ENCODE measurements at regions not wholly inside any gene's neighbourhood (a gene's known extent, or its start where the extent isn't known, plus 50 kb on each side); places are given as distances from the start of the nearest gene placed in this dataset.
"Not testable (repeated sequence)": the region's sequence is repeated elsewhere in the genome, so short reads cannot be mapped to it uniquely, and the experiment has no call there.

DNA sequence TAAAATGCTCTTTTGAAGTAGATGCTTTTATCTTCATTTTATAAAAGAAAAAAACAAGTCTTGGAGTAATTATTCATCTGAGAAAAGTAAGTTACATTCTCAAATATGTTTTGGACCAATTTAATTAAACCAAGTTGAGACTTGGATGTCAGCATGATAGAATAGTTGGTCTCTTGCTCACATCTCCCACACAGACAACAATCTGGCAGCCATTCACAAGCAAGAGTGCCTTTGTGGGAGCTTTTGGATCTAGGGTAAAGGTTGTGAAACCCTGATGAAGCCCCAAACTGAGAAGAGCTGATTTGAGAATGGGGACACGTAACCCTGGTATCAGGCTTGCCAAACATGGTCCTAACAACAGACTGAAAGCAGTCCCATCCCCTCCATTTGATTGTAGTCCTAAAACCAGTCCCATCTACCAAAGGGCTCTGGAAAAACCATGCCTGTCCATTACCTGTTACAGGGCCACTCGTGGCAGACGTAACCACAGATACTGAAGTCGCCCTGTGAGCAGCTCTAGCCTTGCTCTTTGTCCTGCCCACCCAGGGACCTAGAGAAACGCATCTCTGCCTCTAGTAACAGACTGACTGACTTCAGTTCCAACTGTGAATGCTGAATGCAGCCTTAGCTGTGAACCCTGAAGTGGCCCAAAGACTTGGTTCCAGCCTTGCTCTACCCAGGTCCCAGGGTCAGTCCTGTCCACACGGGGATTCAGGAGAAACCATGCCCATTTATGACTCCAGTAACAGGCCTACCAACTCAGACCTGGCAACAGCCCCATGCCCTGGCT lies 145.5 kb upstream of the SYNPR start:
- Histone ChIP-seq H3K27me3 (ENCODE audit: insufficient read depth, low read length) (no peaks in the 10 kb centered on the region), H3K27ac (ENCODE audit: low read depth, low read length) (no peak overlapping the region), H3K4me1 (ENCODE audit: insufficient read depth, low read length) (no peaks in the 10 kb centered on the region), H3K4me3 (ENCODE audit: low read length in 2 of 2) (no peak overlapping the region), H3K36me3 (ENCODE audit: insufficient read depth, low read length) (no peaks in the 10 kb centered on the region), H3K9me3 (ENCODE audit: control insufficient read depth in 1 of 2, low read length in 2 of 2) (no peaks in the 10 kb centered on the region)
- no peak overlapping the region for H3K27ac Mint-ChIP-seq
- H3K27me3 Mint-ChIP-seq: no peaks in the 10 kb centered on the region
- ChIA-PET CTCF (ENCODE audit: partially characterized antibody) (no interaction called here), POLR2A (ENCODE audit: partially characterized antibody) (no interaction called here)
- H3K4me1 Mint-ChIP-seq: no peaks in the 10 kb centered on the region
- no peaks in the 10 kb centered on the region for H3K36me3 Mint-ChIP-seq
- H3K4me3 Mint-ChIP-seq: no peak overlapping the region
- intact Hi-C loops (cut with micrococcal nuclease): no loop called here
- no peak for DNase-seq
- H3K9me3 Mint-ChIP-seq: peaks cover 0 to 11% (median 9%) of the 10 kb centered on the region in 8 donors

DNA sequence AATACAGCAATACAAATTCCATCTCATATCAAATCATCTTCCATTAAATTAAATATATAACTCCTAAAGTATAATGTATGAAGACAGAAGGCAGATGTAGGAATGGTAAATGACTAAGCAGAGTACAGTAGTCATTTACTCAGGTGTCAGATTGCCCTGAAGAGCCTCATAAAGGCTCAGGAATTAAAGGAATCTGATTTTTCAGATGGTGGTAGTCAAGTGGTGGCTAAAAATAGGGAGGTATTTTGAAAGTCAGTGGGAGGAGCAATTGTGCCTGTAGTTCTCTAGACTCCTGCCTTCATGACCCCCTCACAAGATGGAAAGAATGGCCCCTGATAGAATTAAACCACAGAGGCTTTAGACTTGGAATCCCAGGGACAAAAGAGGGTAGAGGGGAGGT lies 142.7 kb upstream of the SYNPR start:
- Mint-ChIP-seq H3K27ac (no peak overlapping the region), H3K27me3 (no peaks in the 10 kb centered on the region), H3K36me3 (no peaks in the 10 kb centered on the region), H3K4me1 (no peaks in the 10 kb centered on the region), H3K4me3 (peak overlapping the region in 1 of 8 donors; percentile 41), H3K9me3 (peaks cover 0 to 11% (median 8%) of the 10 kb centered on the region in 8 donors)
- H3K9me3 ChIP-seq (ENCODE audit: control insufficient read depth in 1 of 2, low read length in 2 of 2): no peaks in the 10 kb centered on the region
- DNase-seq: no peak
- POLR2A ChIA-PET (ENCODE audit: partially characterized antibody): no interaction called here
- no peaks in the 10 kb centered on the region for H3K4me1 ChIP-seq (ENCODE audit: insufficient read depth, low read length)
- H3K27ac ChIP-seq (ENCODE audit: low read depth, low read length): no peak overlapping the region
- CTCF ChIA-PET (ENCODE audit: partially characterized antibody): interaction anchor here (1.3 kb wide), 1 partner anchor 12 kb away, joined by 3 read pairs; no protein-coding TSS in a partner anchor
- intact Hi-C loops (cut with micrococcal nuclease): no loop called here
- no peaks in the 10 kb centered on the region for H3K36me3 ChIP-seq (ENCODE audit: insufficient read depth, low read length)
- H3K27me3 ChIP-seq (ENCODE audit: insufficient read depth, low read length): no peaks in the 10 kb centered on the region
- no peak overlapping the region for H3K4me3 ChIP-seq (ENCODE audit: low read length in 2 of 2)

GRCh38 chr3:63136249-63136648 lies 141.9 kb upstream of the SYNPR start:
- H3K9me3 ChIP-seq (ENCODE audit: control insufficient read depth in 1 of 2, low read length in 2 of 2); H3K4me1 ChIP-seq (ENCODE audit: insufficient read depth, low read length); DNase-seq; H3K27ac ChIP-seq (ENCODE audit: low read depth, low read length); H3K4me3 Mint-ChIP-seq; intact Hi-C loops (cut with micrococcal nuclease); H3K27me3 ChIP-seq (ENCODE audit: insufficient read depth, low read length); H3K36me3 Mint-ChIP-seq; H3K27ac Mint-ChIP-seq; H3K4me3 ChIP-seq (ENCODE audit: low read length in 2 of 2); POLR2A ChIA-PET (ENCODE audit: partially characterized antibody); H3K27me3 Mint-ChIP-seq; H3K4me1 Mint-ChIP-seq; H3K36me3 ChIP-seq (ENCODE audit: insufficient read depth, low read length): not testable (repeated sequence)
- H3K9me3 Mint-ChIP-seq: peaks cover 0 to 11% (median 8%) of the 10 kb centered on the region in 8 donors
- CTCF ChIA-PET (ENCODE audit: partially characterized antibody): interaction anchor here (1.3 kb wide), 1 partner anchor 12 kb away, joined by 3 read pairs; no protein-coding TSS in a partner anchor

DNA sequence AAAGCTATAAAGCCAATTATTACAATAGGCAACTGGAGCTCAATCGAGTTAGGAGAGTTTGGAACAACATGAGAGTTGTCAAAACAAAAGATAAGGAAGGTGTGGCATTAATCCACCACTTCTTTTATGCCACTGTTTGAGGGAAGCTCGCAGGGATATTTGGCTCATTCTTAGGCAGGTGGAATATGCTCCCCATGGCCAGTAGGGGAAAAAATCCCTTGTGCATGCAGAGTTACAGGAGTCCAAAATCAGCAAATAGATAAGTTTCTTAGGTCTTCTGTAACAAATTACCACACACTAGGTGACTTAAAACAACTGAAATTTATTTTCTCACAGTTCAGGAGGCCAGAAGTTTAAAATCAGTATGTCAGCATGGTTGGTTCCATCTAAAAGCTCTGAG lies 135.4 kb upstream of the SYNPR start:
- Mint-ChIP-seq H3K36me3 (no peaks in the 10 kb centered on the region), H3K4me1 (no peaks in the 10 kb centered on the region), H3K9me3 (peaks cover 0 to 13% (median 3%) of the 10 kb centered on the region in 8 donors), H3K27me3 (no peaks in the 10 kb centered on the region), H3K4me3 (no peak overlapping the region), H3K27ac (no peak overlapping the region)
- intact Hi-C loops (cut with micrococcal nuclease): no loop called here
- Histone ChIP-seq H3K36me3 (ENCODE audit: insufficient read depth, low read length) (no peaks in the 10 kb centered on the region), H3K9me3 (ENCODE audit: control insufficient read depth in 1 of 2, low read length in 2 of 2) (no peaks in the 10 kb centered on the region), H3K4me3 (ENCODE audit: low read length in 2 of 2) (no peak overlapping the region), H3K27me3 (ENCODE audit: insufficient read depth, low read length) (no peaks in the 10 kb centered on the region), H3K4me1 (ENCODE audit: insufficient read depth, low read length) (no peaks in the 10 kb centered on the region), H3K27ac (ENCODE audit: low read depth, low read length) (no peak overlapping the region)
- ChIA-PET CTCF (ENCODE audit: partially characterized antibody) (no interaction called here), POLR2A (ENCODE audit: partially characterized antibody) (no interaction called here)
- DNase-seq: no peak

GRCh38 chr3:63146154-63146553 lies 132.0 kb upstream of the SYNPR start:
- H3K36me3 ChIP-seq (ENCODE audit: insufficient read depth, low read length): no peaks in the 10 kb centered on the region
- no peaks in the 10 kb centered on the region for H3K36me3 Mint-ChIP-seq
- no peak for DNase-seq
- H3K27me3 ChIP-seq (ENCODE audit: insufficient read depth, low read length): no peaks in the 10 kb centered on the region
- peaks cover 0 to 22% (median 2%) of the 10 kb centered on the region in 8 donors for H3K9me3 Mint-ChIP-seq
- ChIA-PET CTCF (ENCODE audit: partially characterized antibody) (no interaction called here), POLR2A (ENCODE audit: partially characterized antibody) (no interaction called here)
- H3K27ac Mint-ChIP-seq: no peak overlapping the region
- H3K4me1 Mint-ChIP-seq: no peaks in the 10 kb centered on the region
- no peak overlapping the region for H3K4me3 Mint-ChIP-seq
- H3K27me3 Mint-ChIP-seq: no peaks in the 10 kb centered on the region
- H3K27ac ChIP-seq (ENCODE audit: low read depth, low read length): no peak overlapping the region
- intact Hi-C loops (cut with micrococcal nuclease): no loop called here
- H3K4me3 ChIP-seq (ENCODE audit: low read length in 2 of 2): no peak overlapping the region
- H3K9me3 ChIP-seq (ENCODE audit: control insufficient read depth in 1 of 2, low read length in 2 of 2): no peaks in the 10 kb centered on the region
- H3K4me1 ChIP-seq (ENCODE audit: insufficient read depth, low read length): no peaks in the 10 kb centered on the region

DNA sequence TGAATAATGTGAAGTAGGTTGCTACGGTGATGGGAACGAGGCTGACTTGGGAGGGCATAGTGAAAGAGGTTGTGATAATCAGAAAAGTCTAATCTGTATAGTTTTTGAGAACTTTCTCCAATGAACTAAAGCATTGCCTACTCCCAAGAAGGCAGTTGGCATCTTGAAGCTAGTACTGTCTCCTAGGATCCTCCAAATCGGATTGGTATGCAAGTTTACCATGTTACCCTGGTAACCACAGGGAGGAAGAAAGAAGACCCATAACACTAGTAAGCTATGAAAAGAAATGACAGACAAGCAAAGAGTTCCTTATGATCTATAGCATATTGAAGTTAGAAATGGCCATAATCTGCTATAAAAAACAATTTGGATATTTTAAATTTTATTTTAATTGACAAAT lies 127.2 kb upstream of the SYNPR start:
- Histone ChIP-seq H3K4me1 (ENCODE audit: insufficient read depth, low read length) (no peaks in the 10 kb centered on the region), H3K36me3 (ENCODE audit: insufficient read depth, low read length) (no peaks in the 10 kb centered on the region), H3K4me3 (ENCODE audit: low read length in 2 of 2) (no peak overlapping the region), H3K9me3 (ENCODE audit: control insufficient read depth in 1 of 2, low read length in 2 of 2) (no peaks in the 10 kb centered on the region), H3K27me3 (ENCODE audit: insufficient read depth, low read length) (no peaks in the 10 kb centered on the region), H3K27ac (ENCODE audit: low read depth, low read length) (no peak overlapping the region)
- Mint-ChIP-seq H3K27ac (no peak overlapping the region), H3K27me3 (no peaks in the 10 kb centered on the region), H3K9me3 (peaks cover 0 to 16% (median 1%) of the 10 kb centered on the region in 8 donors), H3K4me3 (no peak overlapping the region), H3K36me3 (no peaks in the 10 kb centered on the region), H3K4me1 (no peaks in the 10 kb centered on the region)
- no peak for DNase-seq
- POLR2A ChIA-PET (ENCODE audit: partially characterized antibody): no interaction called here
- CTCF ChIA-PET (ENCODE audit: partially characterized antibody): no interaction called here
- intact Hi-C loops (cut with micrococcal nuclease): no loop called here

DNA sequence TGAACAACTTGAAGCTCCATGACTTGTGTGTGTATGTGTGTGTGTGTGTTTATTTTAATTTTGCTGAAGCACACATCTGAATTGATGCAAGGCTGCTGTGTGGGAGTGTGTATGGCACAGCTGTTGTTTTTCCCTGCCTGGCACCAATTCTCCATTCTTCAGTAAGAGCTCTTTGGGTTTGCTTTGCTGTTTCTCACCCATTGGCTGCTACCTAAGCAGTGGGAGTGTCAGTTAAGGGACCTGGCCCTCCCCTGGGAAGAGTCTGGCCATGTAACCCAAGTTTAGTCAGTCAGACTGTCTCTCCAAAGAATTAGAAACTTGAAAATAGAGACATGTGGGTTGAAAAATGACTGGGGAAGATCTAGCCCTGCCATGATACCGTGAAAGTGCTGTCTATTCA lies 126.2 kb upstream of the SYNPR start:
- Histone ChIP-seq H3K27ac (ENCODE audit: low read depth, low read length) (no peak overlapping the region), H3K36me3 (ENCODE audit: insufficient read depth, low read length) (no peaks in the 10 kb centered on the region), H3K27me3 (ENCODE audit: insufficient read depth, low read length) (no peaks in the 10 kb centered on the region), H3K9me3 (ENCODE audit: control insufficient read depth in 1 of 2, low read length in 2 of 2) (no peaks in the 10 kb centered on the region), H3K4me3 (ENCODE audit: low read length in 2 of 2) (no peak overlapping the region), H3K4me1 (ENCODE audit: insufficient read depth, low read length) (no peaks in the 10 kb centered on the region)
- POLR2A ChIA-PET (ENCODE audit: partially characterized antibody): no interaction called here
- Mint-ChIP-seq H3K36me3 (no peaks in the 10 kb centered on the region), H3K27me3 (no peaks in the 10 kb centered on the region), H3K9me3 (peaks cover 0 to 15% (median 3%) of the 10 kb centered on the region in 8 donors), H3K4me3 (no peak overlapping the region), H3K27ac (no peak overlapping the region), H3K4me1 (no peaks in the 10 kb centered on the region)
- intact Hi-C loops (cut with micrococcal nuclease): no loop called here
- CTCF ChIA-PET (ENCODE audit: partially characterized antibody): no interaction called here
- no peak for DNase-seq
